ENCODE measurements at regions not wholly inside any gene's neighbourhood (a gene's known extent, or its start where the extent isn't known, plus 50 kb on each side); places are given as distances from the start of the nearest gene placed in this dataset.

DNA sequence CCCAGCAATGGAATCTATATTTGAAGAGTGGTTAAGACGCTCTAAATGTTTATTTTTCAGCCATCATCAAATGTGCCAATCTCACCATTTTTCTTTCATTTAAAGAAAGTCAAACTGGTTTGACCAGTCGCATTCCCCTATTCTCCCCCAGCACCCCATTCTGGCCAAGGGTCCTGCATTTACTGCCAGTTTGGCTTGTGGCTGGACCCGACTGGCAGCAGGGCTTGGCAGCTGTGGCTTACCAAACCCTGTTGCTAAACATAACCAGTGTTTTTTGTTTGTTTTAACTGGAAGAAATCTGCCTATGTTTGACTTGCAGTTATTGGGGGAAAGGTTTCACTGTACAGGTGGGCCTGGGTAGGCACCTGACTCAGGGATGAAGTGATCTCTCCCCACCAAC lies 116.3 kb downstream of the CYP26A1 start:
- no peaks in the 10 kb centered on the region for H3K9me3 ChIP-seq (ENCODE audit: control insufficient read depth in 4 of 4, low read length in 3 of 4)
- DNase-seq (ENCODE audit: low spot score) = no peak
- 33% methylated on average over 3 of the region's 3 CpGs for WGBS
- peak in 1 of 2 donors; percentile 69 for TF ChIP-seq RXRA (IDR thresholded peaks at IDR 0.05)
- TF ChIP-seq FOXA2 (IDR thresholded peaks at IDR 0.05) = no peak
- TF ChIP-seq, protein P1, sequence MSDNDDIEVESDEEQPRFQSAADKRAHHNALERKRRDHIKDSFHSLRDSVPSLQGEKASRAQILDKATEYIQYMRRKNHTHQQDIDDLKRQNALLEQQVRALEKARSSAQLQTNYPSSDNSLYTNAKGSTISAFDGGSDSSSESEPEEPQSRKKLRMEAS (IDR thresholded peaks at IDR 0.05) = no peak
- TF ChIP-seq HNF4A (conservative IDR thresholded peaks at IDR 0.05) = peak in 1 of 2 donors; percentile 33
- TF ChIP-seq RAD21 (IDR thresholded peaks at IDR 0.05) = peak in 1 of 2 donors; percentile 25
- peaks cover 3 to 11% (median 6%) of the 10 kb centered on the region in 4 donors for H3K4me1 ChIP-seq (ENCODE audit: control insufficient read depth in 4 of 4, insufficient read depth in 4 of 4, low read length in 3 of 4)
- H3K9ac ChIP-seq (ENCODE audit: low read depth in 1 of 2, low read length in 2 of 2) = no peak overlapping the region
- H3K4me3 ChIP-seq (ENCODE audit: low read depth in 1 of 3, low read length in 3 of 3) = no peak overlapping the region
- no peaks in the 10 kb centered on the region for H3K36me3 ChIP-seq (ENCODE audit: control insufficient read depth in 4 of 4, insufficient read depth in 3 of 4, low read depth in 1 of 4, low read length in 3 of 4)
- peak overlapping the region in 1 of 2 donors; percentile 37 for H3K27ac ChIP-seq (ENCODE audit: low read depth in 1 of 2, low read length in 2 of 2)
- no peaks in the 10 kb centered on the region for H3K27me3 ChIP-seq (ENCODE audit: control insufficient read depth in 4 of 4, insufficient read depth in 4 of 4, low read length in 3 of 4)

DNA sequence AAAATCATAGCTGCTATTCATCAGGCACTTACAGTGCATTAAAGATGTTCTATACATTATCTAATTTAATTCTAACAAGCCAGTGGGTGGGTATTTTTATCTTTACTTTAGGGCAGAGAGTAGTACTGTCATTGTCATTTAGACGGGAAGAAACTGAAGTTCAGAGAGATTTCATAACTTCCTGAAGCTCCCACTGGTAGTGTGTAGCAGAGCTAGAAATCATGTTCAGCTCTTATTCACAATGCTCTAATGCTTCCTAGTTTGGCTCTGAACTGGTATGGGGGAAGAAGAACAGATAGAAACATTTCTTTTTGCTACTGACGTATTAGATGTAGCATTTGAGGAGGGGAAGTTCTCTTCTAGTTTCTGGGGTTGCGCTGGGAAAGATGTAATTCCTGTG lies 116.7 kb downstream of the CYP26A1 start:
- Histone ChIP-seq H3K9ac (ENCODE audit: low read depth in 1 of 2, low read length in 2 of 2) (no peak overlapping the region), H3K9me3 (ENCODE audit: control insufficient read depth in 4 of 4, low read length in 3 of 4) (no peaks in the 10 kb centered on the region), H3K27ac (ENCODE audit: low read depth in 1 of 2, low read length in 2 of 2) (peak overlapping the region in 1 of 2 donors; percentile 37), H3K4me3 (ENCODE audit: low read depth in 1 of 3, low read length in 3 of 3) (no peak overlapping the region), H3K36me3 (ENCODE audit: control insufficient read depth in 4 of 4, insufficient read depth in 3 of 4, low read depth in 1 of 4, low read length in 3 of 4) (no peaks in the 10 kb centered on the region), H3K27me3 (ENCODE audit: control insufficient read depth in 4 of 4, insufficient read depth in 4 of 4, low read length in 3 of 4) (no peaks in the 10 kb centered on the region), H3K4me1 (ENCODE audit: control insufficient read depth in 4 of 4, insufficient read depth in 4 of 4, low read length in 3 of 4) (peaks cover 3 to 11% (median 6%) of the 10 kb centered on the region in 4 donors)
- peak in 1 of 2 donors; percentile 2 for TF ChIP-seq RAD21 (IDR thresholded peaks at IDR 0.05)
- TF ChIP-seq, protein P2, sequence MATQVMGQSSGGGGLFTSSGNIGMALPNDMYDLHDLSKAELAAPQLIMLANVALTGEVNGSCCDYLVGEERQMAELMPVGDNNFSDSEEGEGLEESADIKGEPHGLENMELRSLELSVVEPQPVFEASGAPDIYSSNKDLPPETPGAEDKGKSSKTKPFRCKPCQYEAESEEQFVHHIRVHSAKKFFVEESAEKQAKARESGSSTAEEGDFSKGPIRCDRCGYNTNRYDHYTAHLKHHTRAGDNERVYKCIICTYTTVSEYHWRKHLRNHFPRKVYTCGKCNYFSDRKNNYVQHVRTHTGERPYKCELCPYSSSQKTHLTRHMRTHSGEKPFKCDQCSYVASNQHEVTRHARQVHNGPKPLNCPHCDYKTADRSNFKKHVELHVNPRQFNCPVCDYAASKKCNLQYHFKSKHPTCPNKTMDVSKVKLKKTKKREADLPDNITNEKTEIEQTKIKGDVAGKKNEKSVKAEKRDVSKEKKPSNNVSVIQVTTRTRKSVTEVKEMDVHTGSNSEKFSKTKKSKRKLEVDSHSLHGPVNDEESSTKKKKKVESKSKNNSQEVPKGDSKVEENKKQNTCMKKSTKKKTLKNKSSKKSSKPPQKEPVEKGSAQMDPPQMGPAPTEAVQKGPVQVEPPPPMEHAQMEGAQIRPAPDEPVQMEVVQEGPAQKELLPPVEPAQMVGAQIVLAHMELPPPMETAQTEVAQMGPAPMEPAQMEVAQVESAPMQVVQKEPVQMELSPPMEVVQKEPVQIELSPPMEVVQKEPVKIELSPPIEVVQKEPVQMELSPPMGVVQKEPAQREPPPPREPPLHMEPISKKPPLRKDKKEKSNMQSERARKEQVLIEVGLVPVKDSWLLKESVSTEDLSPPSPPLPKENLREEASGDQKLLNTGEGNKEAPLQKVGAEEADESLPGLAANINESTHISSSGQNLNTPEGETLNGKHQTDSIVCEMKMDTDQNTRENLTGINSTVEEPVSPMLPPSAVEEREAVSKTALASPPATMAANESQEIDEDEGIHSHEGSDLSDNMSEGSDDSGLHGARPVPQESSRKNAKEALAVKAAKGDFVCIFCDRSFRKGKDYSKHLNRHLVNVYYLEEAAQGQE (IDR thresholded peaks at IDR 0.05) = no peak
- DNase-seq (ENCODE audit: low spot score) = no peak
- 29% methylated on average over 3 of the region's 3 CpGs for WGBS

DNA sequence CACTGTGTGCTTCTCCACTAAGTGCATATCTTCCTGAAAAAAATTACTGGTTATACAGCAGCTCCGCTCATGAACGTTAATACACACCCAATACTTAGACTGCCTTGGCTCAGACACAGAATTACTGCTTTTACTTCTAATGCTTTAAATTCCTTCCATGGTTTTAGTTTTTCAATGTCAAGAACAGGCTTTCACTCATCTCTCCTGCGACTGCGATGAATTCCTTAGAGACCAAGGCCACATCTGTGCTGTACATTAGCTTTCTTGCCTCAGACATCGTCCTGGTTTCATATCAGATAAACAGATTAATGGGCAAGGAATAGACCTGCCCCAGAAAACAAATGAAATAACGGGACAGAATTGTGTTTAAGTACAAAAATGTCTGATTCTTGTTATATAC lies 120.2 kb downstream of the CYP26A1 start:
- Histone ChIP-seq H3K4me1 (ENCODE audit: control insufficient read depth in 4 of 4, insufficient read depth in 4 of 4, low read length in 3 of 4) (peaks cover 3 to 18% (median 10%) of the 10 kb centered on the region in 4 donors), H3K27me3 (ENCODE audit: control insufficient read depth in 4 of 4, insufficient read depth in 4 of 4, low read length in 3 of 4) (no peaks in the 10 kb centered on the region), H3K9ac (ENCODE audit: low read depth in 1 of 2, low read length in 2 of 2) (no peak overlapping the region), H3K4me3 (ENCODE audit: low read depth in 1 of 3, low read length in 3 of 3) (no peak overlapping the region), H3K27ac (ENCODE audit: low read depth in 1 of 2, low read length in 2 of 2) (no peak overlapping the region), H3K36me3 (ENCODE audit: control insufficient read depth in 4 of 4, insufficient read depth in 3 of 4, low read depth in 1 of 4, low read length in 3 of 4) (no peaks in the 10 kb centered on the region), H3K9me3 (ENCODE audit: control insufficient read depth in 4 of 4, low read length in 3 of 4) (no peaks in the 10 kb centered on the region)
- no peak for TF ChIP-seq RXRA (IDR thresholded peaks at IDR 0.05)
- TF ChIP-seq YY1 (IDR thresholded peaks at IDR 0.05) = no peak
- TF ChIP-seq EGR1 (IDR thresholded peaks at IDR 0.05; ENCODE audit: low read depth in 2 of 2) = no peak
- TF ChIP-seq, protein P3, sequence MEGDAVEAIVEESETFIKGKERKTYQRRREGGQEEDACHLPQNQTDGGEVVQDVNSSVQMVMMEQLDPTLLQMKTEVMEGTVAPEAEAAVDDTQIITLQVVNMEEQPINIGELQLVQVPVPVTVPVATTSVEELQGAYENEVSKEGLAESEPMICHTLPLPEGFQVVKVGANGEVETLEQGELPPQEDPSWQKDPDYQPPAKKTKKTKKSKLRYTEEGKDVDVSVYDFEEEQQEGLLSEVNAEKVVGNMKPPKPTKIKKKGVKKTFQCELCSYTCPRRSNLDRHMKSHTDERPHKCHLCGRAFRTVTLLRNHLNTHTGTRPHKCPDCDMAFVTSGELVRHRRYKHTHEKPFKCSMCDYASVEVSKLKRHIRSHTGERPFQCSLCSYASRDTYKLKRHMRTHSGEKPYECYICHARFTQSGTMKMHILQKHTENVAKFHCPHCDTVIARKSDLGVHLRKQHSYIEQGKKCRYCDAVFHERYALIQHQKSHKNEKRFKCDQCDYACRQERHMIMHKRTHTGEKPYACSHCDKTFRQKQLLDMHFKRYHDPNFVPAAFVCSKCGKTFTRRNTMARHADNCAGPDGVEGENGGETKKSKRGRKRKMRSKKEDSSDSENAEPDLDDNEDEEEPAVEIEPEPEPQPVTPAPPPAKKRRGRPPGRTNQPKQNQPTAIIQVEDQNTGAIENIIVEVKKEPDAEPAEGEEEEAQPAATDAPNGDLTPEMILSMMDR (IDR thresholded peaks at IDR 0.05; ENCODE audit: low read depth, low read length, missing input control) = no peak
- no peak for TF ChIP-seq HNF4G (IDR thresholded peaks at IDR 0.05)
- TF ChIP-seq JUND (IDR thresholded peaks at IDR 0.05) = no peak
- TF ChIP-seq, protein P4, sequence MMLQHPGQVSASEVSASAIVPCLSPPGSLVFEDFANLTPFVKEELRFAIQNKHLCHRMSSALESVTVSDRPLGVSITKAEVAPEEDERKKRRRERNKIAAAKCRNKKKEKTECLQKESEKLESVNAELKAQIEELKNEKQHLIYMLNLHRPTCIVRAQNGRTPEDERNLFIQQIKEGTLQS (IDR thresholded peaks at IDR 0.05) = no peak
- TF ChIP-seq RAD21 (IDR thresholded peaks at IDR 0.05) = no peak
- TF ChIP-seq SP1 (IDR thresholded peaks at IDR 0.05) = no peak
- TF ChIP-seq HNF4A (conservative IDR thresholded peaks at IDR 0.05) = no peak
- TF ChIP-seq, protein P1 (IDR thresholded peaks at IDR 0.05) = no peak
- no peak for TF ChIP-seq FOXA2 (IDR thresholded peaks at IDR 0.05)
- WGBS = 89% methylated on average over 6 of the region's 6 CpGs
- no peak for DNase-seq (ENCODE audit: low spot score)

All from liver (tissue), 8 donors.